Adrenal gland (tissue), 9 donors: ENCODE measurements at regions not wholly inside any gene's neighbourhood (a gene's known extent, or its start where the extent isn't known, plus 50 kb on each side); places are given as distances from the start of the nearest gene placed in this dataset.

Experiments
- DNase-seq, 7 donors: peaks; one replicate each; pipeline ENCODE4 v3.0.0-alpha.2; 2019 to 2020
- H3K27ac ChIP-seq, 5 donors: fragments of 200-600 bp; sonication (generic) in 4 of 5; 1 replicate in 3 of 5; 2 replicates in 2 of 5; pipeline versions ENCODE4 v1.5.1 to v1.8.0; 2016 to 2020; ENCODE audit warnings: mild to moderate bottlenecking in 1 of 5
- H3K27me3 ChIP-seq: fragments of 200-600 bp; 2 replicates; pipeline ENCODE4 v1.8.0; 2021
- H3K36me3 ChIP-seq, 2 donors: fragments of 200-600 bp; replicated peaks in 1 of 2; 1 replicate in 1 of 2; 2 replicates in 1 of 2; pipeline versions ENCODE4 v1.5.1 to v1.8.0; 2018 to 2022
- H3K4me1 ChIP-seq, 2 donors: fragments of 200-600 bp; replicated peaks in 1 of 2; 1 replicate in 1 of 2; 2 replicates in 1 of 2; pipeline versions ENCODE4 v1.5.1 to v1.8.0; 2018 to 2021
- H3K4me3 ChIP-seq, 4 donors: fragments of 200-600 bp; sonication (generic) in 3 of 4; one replicate each; pipeline ENCODE4 v1.5.1; 2016 to 2018
- H3K9me3 ChIP-seq, 3 donors: fragments of 200-600 bp; sonication (generic) in 1 of 3; replicated peaks in 1 of 3; 1 replicate in 2 of 3; 2 replicates in 1 of 3; pipeline versions ENCODE4 v1.5.1 to v1.8.0; 2016 to 2021
- POLR2A ChIP-seq, 2 donors: fragments of 450-650 bp; IDR thresholded peaks; one replicate each; pipeline ENCODE4 v1.6.1; 2017; ENCODE audit warnings: antibody characterized with exemption in 2 of 2, mild to moderate bottlenecking in 2 of 2, moderate library complexity in 1 of 2
- WGBS, 4 donors: extraction: QIAGEN DNeasy Blood & Tissue Kit in 2 of 4; methylation state at CpG; one replicate each; pipeline versions ENCODE4 v1.1.5 to v1.1.7; 2013 to 2017; 5-methylcytosine and 5-hydroxymethylcytosine counted together
- intact Hi-C, 2 donors: fragments of 100-400 bp; cut with DNase I; formaldehyde crosslinking; loops; one replicate each; pipeline versions ENCODE4 v1.14.1 to v1.15.0; 2022 to 2023
- TF ChIP-seq, protein P1 (sequence below), 6 experiments: fragments of 450-650 bp in 4 of 6; fragments of 200-600 bp in 2 of 6; sonication (generic) in 1 of 6; IDR thresholded peaks; 1 replicate in 5 of 6; 2 replicates in 1 of 6; pipeline versions ENCODE4 v1.5.1 to v1.8.0; 2016 to 2021; ENCODE audit warnings: antibody characterized with exemption in 6 of 6, mild to moderate bottlenecking in 2 of 6, moderate library complexity in 1 of 6
- donor health status: healthy with polysubstance abuse.
- donor health status: Bipolar disorder and iron deficiency.
- donor health status: DM: yes; HTN: yes; CAD: no.
- donor health status: DM: no; HTN: no; CAD: no.
- donor health status: DM: no; HTN: no; CAD: no.

DNA sequence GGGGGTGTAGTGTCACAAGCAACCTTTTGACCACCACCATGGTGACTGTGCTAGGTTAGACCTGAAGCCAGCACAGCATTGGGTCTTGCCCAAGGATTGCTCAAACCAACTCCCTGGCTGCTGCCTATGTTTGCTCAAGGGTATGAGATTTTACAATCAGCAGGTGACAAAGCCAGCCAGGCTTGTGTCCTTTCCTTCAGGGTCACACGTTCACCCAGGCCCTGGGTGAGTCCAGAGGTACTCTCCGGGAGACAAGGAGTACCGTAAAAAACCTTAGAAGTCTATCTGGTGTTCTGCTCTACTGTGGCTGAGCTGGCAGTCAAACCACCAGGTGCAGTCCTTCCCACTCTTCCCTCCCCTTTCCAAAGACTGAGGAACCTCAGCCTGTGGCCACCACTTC lies 238.9 kb upstream of the MIS18BP1 start:
- no peak for TF ChIP-seq POLR2A (IDR thresholded peaks at IDR 0.05)
- TF ChIP-seq, protein P1, sequence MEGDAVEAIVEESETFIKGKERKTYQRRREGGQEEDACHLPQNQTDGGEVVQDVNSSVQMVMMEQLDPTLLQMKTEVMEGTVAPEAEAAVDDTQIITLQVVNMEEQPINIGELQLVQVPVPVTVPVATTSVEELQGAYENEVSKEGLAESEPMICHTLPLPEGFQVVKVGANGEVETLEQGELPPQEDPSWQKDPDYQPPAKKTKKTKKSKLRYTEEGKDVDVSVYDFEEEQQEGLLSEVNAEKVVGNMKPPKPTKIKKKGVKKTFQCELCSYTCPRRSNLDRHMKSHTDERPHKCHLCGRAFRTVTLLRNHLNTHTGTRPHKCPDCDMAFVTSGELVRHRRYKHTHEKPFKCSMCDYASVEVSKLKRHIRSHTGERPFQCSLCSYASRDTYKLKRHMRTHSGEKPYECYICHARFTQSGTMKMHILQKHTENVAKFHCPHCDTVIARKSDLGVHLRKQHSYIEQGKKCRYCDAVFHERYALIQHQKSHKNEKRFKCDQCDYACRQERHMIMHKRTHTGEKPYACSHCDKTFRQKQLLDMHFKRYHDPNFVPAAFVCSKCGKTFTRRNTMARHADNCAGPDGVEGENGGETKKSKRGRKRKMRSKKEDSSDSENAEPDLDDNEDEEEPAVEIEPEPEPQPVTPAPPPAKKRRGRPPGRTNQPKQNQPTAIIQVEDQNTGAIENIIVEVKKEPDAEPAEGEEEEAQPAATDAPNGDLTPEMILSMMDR (IDR thresholded peaks at IDR 0.05), result no peak
- no peaks in the 10 kb centered on the region for H3K27me3 ChIP-seq
- H3K36me3 ChIP-seq, result no peaks in the 10 kb centered on the region
- WGBS, 4 donors, result 61 to 86% (median 75%) methylated on average over 2 to 3 of the region's 3 CpGs
- H3K4me1 ChIP-seq, result no peaks in the 10 kb centered on the region
- no peaks in the 10 kb centered on the region for H3K9me3 ChIP-seq
- no peak overlapping the region for H3K27ac ChIP-seq
- intact Hi-C loops, result no loop called here
- no peak for DNase-seq
- H3K4me3 ChIP-seq, result no peak overlapping the region

DNA sequence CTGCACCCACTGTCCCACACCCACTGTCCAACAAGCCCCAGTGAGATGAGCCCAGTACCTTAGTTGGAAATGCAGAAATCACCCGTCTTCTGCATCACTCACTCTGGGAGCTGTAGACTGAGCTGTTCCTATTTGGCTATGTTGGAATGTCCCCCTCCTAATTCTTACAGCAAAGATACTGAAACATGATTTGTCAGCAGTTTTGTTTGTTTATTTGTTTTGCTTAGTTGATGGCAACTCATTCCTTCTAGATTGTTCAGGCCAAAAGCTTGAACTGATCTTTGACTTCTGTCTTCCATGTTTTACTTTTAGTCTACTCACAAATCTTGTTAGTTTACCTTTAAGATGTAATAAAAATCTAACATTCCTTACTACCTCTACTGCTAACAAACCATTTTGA lies 233.6 kb upstream of the MIS18BP1 start:
- WGBS, 4 donors, result 81 to 91% (median 89%) methylated on average over 1 of the region's 1 CpG

DNA sequence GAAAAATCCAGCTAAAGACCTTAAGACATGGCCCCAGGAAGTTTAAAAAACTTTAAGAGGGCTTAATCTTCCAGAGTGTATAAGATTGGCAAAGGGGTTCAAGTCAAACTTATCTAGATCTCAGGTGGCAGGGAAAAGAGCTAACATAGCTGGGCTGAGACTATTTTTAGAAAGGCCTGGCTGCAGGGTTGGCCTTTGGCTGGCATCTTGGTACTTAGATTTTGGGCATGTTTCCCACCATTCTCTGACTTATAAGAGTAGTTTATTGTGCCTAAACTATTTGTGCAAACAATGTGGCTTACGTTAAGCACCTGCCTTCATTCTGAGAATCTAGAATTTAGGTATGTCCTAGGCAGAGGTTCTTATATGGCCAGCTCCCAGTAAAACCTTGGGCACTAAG lies 214.0 kb upstream of the MIS18BP1 start:
- H3K4me1 ChIP-seq, result no peaks in the 10 kb centered on the region
- no peak for TF ChIP-seq POLR2A (IDR thresholded peaks at IDR 0.05)
- TF ChIP-seq, protein P1 (IDR thresholded peaks at IDR 0.05), result no peak
- no peaks in the 10 kb centered on the region for H3K36me3 ChIP-seq
- DNase-seq, result no peak
- no peak overlapping the region for H3K27ac ChIP-seq
- no peaks in the 10 kb centered on the region for H3K9me3 ChIP-seq
- H3K4me3 ChIP-seq, result no peak overlapping the region
- intact Hi-C loops, result no loop called here
- H3K27me3 ChIP-seq, result no peaks in the 10 kb centered on the region
- 85 to 93% (median 90%) methylated on average over 1 of the region's 1 CpG for WGBS, 4 donors

More for the DNA sequence above, 233.6 kb upstream of the MIS18BP1 start:
- H3K36me3 ChIP-seq, result no peaks in the 10 kb centered on the region
- no peak overlapping the region for H3K4me3 ChIP-seq
- H3K9me3 ChIP-seq, result no peaks in the 10 kb centered on the region
- no peak overlapping the region for H3K27ac ChIP-seq
- H3K4me1 ChIP-seq, result no peaks in the 10 kb centered on the region
- H3K27me3 ChIP-seq, result no peaks in the 10 kb centered on the region
- DNase-seq, result no peak
- intact Hi-C loops, result no loop called here
- TF ChIP-seq POLR2A (IDR thresholded peaks at IDR 0.05), result no peak
- TF ChIP-seq, protein P1 (IDR thresholded peaks at IDR 0.05), result no peak

DNA sequence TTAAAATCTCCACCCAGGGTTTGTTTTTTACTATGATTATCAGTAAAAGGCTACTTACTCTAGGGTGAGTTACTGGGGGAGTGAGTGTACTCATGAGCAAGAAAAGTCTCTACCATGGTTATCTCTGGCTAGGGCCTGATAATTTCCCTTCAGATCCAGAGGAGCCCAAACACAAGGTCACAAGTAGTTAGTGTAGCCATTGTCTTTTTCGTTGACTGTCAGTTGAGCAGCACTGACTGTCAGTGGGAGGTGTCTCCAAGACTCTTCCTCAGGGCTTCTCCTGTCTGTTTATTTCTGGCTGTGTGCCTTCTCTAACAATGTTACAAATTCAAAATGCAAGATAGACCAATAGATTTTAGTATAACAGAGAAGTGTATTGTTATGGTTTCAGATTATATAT lies 181.2 kb upstream of the MIS18BP1 start:
- H3K27ac ChIP-seq, result no peak overlapping the region
- TF ChIP-seq, protein P1 (IDR thresholded peaks at IDR 0.05), result no peak
- TF ChIP-seq POLR2A (IDR thresholded peaks at IDR 0.05), result no peak
- H3K4me1 ChIP-seq, result no peaks in the 10 kb centered on the region
- H3K27me3 ChIP-seq, result no peaks in the 10 kb centered on the region
- H3K9me3 ChIP-seq, result no peaks in the 10 kb centered on the region
- intact Hi-C loops, result loop anchor here in 1 of 2 donors (10.0 kb wide), 1 partner anchor 101 kb away; no protein-coding TSS in a partner anchor
- DNase-seq, result no peak
- H3K4me3 ChIP-seq, result no peak overlapping the region
- no peaks in the 10 kb centered on the region for H3K36me3 ChIP-seq
- WGBS, 4 donors, result 10 to 49% (median 38%) methylated on average over 1 of the region's 1 CpG
